ENCODE measurements at regions not wholly inside any gene's neighbourhood (a gene's known extent, or its start where the extent isn't known, plus 50 kb on each side); places are given as distances from the start of the nearest gene placed in this dataset.

DNA sequence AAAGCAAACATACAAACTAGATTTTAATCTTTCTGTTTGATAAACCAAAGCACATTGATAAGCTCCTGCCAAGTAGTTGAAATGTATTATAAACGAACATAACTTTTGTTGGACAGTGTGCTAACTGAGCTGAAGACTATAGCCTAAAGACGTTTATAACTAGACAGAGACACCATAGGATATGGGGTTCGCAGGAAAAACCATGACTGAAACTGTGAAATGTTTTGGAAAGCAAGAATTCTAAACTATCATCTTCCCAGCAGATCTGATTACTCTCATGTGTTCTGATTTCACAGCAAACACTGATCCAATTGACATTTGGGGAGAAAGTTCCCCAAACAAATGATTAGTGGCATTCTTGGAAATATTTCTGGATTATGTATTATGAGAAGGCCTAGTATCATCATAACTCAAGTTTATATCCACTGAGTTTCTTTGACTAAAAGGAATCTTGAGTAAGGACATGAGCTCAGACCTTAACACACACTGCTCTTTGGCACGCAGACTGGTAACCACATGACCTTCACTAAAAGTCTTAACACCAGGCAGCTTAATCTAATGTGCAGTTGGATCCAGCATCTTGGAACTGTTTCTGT is 375.2 kb downstream of the ZNF608 start:
- Mint-ChIP-seq H3K9me3 (peaks cover 6% of the 10 kb centered on the region), H3K4me1 (no peaks in the 10 kb centered on the region), H3K27ac (no peak overlapping the region), H3K36me3 (no peaks in the 10 kb centered on the region), H3K4me3 (no peak overlapping the region), H3K27me3 (no peaks in the 10 kb centered on the region)
- no peak for ATAC-seq (ENCODE audit: low read depth)
- no peak for DNase-seq (ENCODE audit: low spot score in 2 of 2)

DNA sequence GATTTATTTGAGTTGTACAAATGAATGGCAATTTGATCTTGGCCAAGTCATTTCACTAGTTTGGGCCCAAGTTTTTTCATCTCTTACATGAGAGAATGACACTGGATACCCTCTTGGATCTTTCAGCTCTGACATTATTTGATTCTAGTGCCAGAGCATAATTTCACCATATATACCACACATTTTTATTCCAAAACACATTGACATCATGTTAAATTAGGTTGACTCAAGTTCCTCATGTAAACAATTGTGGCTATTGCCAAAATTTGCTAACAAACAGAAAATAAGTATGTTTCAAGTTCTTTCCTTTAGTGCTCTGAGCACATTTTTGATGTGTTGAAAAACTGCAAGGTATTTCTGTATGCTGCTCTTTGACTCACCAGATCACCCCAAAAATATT is 375.8 kb downstream of the ZNF608 start:
- no peaks in the 10 kb centered on the region for H3K27me3 Mint-ChIP-seq
- no peaks in the 10 kb centered on the region for H3K4me1 Mint-ChIP-seq
- H3K4me3 Mint-ChIP-seq: no peak overlapping the region
- DNase-seq (ENCODE audit: low spot score in 2 of 2) (no peak), ATAC-seq (ENCODE audit: low read depth) (no peak)
- H3K36me3 Mint-ChIP-seq: no peaks in the 10 kb centered on the region
- no peak overlapping the region for H3K27ac Mint-ChIP-seq
- H3K9me3 Mint-ChIP-seq: peaks cover 5% of the 10 kb centered on the region

DNA sequence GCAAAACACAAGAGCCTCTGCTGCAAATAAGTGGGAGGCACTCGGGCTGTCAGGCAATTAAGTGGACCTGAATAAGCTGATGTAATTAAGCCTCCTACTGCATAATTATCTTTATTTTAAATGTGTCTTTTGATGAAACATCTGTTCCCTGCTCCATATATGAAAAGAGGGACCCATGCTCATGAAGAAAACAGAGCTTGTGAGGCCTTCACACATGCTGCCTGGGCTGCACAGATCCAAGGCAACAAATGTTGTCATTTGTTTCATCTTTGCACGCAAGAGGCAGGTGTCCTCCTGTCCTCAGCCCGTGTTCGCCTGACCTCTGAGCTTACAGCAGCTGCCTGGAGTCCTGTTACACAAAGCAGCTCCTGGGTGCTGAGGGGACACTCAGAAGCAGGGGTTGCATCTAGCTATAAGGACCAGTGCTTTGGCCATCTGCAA is 381.1 kb downstream of the ZNF608 start:
- Mint-ChIP-seq H3K27ac (no peak overlapping the region), H3K9me3 (peaks cover 6% of the 10 kb centered on the region), H3K27me3 (no peaks in the 10 kb centered on the region), H3K36me3 (no peaks in the 10 kb centered on the region), H3K4me1 (no peaks in the 10 kb centered on the region), H3K4me3 (no peak overlapping the region)
- ATAC-seq (ENCODE audit: low read depth): no peak
- no peak for DNase-seq (ENCODE audit: low spot score in 2 of 2)

DNA sequence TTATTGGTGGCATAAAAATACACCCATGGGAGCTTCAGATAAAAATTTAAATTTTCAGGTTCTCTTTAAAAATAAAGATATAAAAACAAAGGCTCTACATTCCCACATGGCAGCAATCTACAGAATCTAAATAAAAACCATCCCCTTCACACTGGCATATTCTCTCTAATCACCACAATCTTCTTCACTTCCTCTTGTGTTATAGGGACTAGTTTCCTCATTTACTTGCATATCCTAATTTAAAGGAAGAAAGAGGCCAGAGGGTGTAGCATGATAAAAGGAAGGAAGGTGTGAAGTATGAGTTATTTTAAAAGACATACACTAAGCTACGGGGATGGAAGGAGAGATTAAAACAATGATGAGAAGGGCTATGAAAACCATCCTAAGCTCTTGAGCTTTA is 390.5 kb downstream of the ZNF608 start:
- peaks cover 10% of the 10 kb centered on the region for H3K4me1 Mint-ChIP-seq
- H3K36me3 Mint-ChIP-seq: no peaks in the 10 kb centered on the region
- peaks cover 2% of the 10 kb centered on the region for H3K9me3 Mint-ChIP-seq
- DNase-seq (ENCODE audit: low spot score in 2 of 2): no peak
- no peak for ATAC-seq (ENCODE audit: low read depth)
- no peaks in the 10 kb centered on the region for H3K27me3 Mint-ChIP-seq
- H3K4me3 Mint-ChIP-seq: no peak overlapping the region
- no peak overlapping the region for H3K27ac Mint-ChIP-seq

DNA sequence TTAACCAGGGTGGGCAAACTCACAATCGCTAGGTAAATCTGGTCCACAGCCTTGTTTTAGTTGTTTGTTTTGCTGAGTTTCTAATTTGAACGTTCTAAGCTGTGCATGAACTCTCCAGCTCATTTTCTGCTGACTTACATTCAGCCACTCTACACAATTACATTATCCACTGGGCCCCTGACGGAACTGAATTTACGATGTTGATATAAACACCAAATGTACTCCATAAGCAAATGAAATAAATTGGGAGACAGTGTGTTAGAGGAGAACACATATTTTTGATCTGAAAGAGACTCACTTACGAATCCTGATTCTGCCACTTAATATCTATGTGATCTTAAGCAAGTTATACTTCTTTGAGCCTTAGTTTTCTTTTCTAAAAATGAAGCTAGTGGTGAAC is 393.4 kb downstream of the ZNF608 start:
- Mint-ChIP-seq H3K4me1 (peaks cover 10% of the 10 kb centered on the region), H3K9me3 (peaks cover 2% of the 10 kb centered on the region), H3K4me3 (no peak overlapping the region), H3K36me3 (no peaks in the 10 kb centered on the region), H3K27ac (no peak overlapping the region), H3K27me3 (no peaks in the 10 kb centered on the region)
- ATAC-seq (ENCODE audit: low read depth) (no peak), DNase-seq (ENCODE audit: low spot score in 2 of 2) (no peak)

DNA sequence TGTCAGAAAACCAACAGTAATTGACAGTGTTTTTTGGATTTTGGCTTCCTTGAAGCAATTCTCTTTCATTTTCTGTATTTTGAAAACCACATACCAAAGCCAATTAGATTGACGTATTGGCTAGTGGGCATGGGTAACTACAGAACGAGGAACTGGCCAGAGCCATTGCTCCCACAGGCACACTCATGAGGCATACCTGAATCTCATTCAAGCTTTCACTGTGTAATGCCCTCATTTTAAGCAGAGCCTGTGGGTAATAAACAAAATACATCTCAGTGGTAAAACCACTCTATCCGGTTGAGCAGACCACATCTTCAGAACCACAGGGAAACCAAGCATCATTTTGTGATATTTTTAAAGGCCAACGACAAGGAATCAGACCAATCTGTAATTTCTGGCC is 394.1 kb downstream of the ZNF608 start:
- Mint-ChIP-seq H3K27ac (no peak overlapping the region), H3K36me3 (no peaks in the 10 kb centered on the region), H3K4me1 (peaks cover 10% of the 10 kb centered on the region), H3K4me3 (no peak overlapping the region), H3K9me3 (peaks cover 2% of the 10 kb centered on the region), H3K27me3 (no peaks in the 10 kb centered on the region)
- ATAC-seq (ENCODE audit: low read depth) (no peak), DNase-seq (ENCODE audit: low spot score in 2 of 2) (no peak)

DNA sequence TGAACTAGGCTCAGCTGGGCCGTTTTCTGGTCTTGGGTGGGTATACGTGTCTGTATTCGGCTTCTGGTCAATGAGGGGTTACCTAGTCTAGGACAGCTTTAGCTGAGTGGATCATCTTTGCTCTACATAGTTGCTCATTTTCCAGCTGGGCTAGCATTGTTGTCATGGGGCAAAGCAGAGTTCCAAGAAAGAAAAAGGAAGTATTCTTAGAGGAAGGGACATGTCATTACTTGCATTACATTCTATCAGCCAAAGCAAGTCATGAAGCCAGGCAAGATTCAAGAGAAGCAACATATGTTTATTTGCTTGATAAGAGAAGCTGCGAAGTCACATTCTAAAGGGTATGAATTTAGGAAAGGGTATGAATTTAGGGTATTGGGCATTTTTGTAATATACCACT is 396.5 kb downstream of the ZNF608 start:
- ATAC-seq (ENCODE audit: low read depth): no peak
- Mint-ChIP-seq H3K36me3 (no peaks in the 10 kb centered on the region), H3K4me3 (no peak overlapping the region), H3K4me1 (peaks cover 3% of the 10 kb centered on the region), H3K27ac (no peak overlapping the region), H3K9me3 (peaks cover 2% of the 10 kb centered on the region), H3K27me3 (no peaks in the 10 kb centered on the region)
- no peak for DNase-seq (ENCODE audit: low spot score in 2 of 2)

DNA sequence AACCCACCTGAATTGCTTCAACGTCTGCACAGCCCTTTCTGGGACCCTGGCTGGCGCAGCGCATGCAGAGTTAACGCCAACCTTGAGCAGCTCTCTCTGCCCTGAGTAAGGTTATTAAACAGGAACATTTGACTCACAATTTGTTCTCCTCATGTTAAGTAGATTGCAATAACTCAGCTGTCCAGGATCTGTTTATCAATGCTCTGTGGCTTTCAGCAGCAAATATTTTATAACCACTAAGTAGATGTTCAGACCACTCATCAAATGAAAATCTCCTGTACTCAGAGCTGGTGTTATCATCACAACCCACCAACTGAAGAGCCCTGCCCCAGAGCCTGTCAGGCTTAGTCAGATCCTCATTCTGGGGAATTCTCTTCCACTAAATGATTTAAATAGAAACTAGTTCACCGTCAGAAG is 403.0 kb downstream of the ZNF608 start:
- Mint-ChIP-seq H3K27me3 (no peaks in the 10 kb centered on the region), H3K27ac (no peak overlapping the region), H3K36me3 (no peaks in the 10 kb centered on the region), H3K4me1 (no peaks in the 10 kb centered on the region), H3K4me3 (no peak overlapping the region), H3K9me3 (no peaks in the 10 kb centered on the region)
- DNase-seq (ENCODE audit: low spot score in 2 of 2): no peak
- ATAC-seq (ENCODE audit: low read depth): no peak

DNA sequence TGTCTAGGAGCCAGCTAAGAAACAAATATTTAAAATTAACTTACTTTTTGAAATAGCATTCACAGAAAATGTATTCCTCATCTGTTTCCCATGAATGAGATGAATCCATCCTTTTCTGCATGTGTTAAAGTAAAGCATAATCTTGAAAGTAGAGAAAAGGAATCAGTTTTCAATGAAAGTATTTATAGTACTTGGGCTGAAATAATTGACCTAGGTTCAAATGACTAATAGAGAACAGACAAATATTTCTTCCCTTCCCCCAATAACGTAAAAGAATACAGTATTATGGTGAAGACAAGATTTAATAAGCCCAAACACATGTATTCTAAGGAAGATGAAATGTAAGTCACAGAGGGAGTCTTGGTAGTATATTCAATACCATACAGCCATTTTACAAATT is 403.5 kb downstream of the ZNF608 start:
- Mint-ChIP-seq H3K27me3 (no peaks in the 10 kb centered on the region), H3K27ac (no peak overlapping the region), H3K9me3 (peaks cover 1% of the 10 kb centered on the region), H3K4me3 (no peak overlapping the region), H3K36me3 (no peaks in the 10 kb centered on the region), H3K4me1 (no peaks in the 10 kb centered on the region)
- ATAC-seq (ENCODE audit: low read depth): no peak
- DNase-seq (ENCODE audit: low spot score in 2 of 2): no peak

DNA sequence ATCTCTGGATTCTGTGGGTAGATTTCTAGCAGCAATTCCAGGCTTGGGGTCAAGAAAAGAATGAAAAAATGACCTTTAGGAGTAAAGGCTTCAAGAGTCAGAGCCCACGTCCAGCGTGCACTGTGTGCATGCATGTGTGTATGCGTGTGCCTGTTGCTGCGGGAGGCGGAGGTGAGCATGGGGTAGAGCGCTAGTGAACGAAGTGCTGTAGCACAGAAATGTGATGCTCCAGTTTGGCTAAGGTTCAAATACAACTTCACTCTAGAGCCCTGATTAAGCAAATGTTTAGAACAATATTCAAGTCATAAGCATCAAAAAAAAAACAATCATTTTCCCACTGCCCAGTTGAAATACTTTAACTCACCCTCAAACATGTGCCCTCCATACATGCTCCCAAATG is 403.9 kb downstream of the ZNF608 start:
- Mint-ChIP-seq H3K27me3 (no peaks in the 10 kb centered on the region), H3K36me3 (no peaks in the 10 kb centered on the region), H3K9me3 (peaks cover 1% of the 10 kb centered on the region), H3K4me3 (no peak overlapping the region), H3K27ac (no peak overlapping the region), H3K4me1 (no peaks in the 10 kb centered on the region)
- DNase-seq (ENCODE audit: low spot score in 2 of 2) (no peak), ATAC-seq (ENCODE audit: low read depth) (no peak)

DNA sequence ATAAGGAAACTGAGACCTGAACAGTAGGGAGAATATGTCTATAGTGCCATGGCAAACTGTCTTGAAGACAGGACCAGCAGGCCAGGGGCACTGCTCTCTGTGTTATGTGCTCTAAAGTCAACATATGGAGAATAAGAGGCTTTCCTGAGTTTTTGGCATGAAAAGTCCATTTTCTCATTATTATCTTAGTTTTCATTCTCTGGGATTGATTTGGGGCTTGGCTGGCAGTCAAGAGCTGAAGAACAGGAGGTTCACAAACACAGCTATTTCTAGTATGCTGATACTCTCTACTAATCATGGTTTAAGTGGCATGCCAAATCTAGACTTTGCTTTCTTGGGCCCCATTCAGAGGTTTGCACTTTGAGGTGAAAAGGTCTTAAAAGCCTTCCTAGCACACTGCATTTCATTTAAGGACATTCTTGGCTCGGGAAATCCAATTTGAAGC is 404.4 kb downstream of the ZNF608 start:
- no peak overlapping the region for H3K27ac Mint-ChIP-seq
- no peaks in the 10 kb centered on the region for H3K36me3 Mint-ChIP-seq
- H3K4me3 Mint-ChIP-seq: no peak overlapping the region
- H3K27me3 Mint-ChIP-seq: no peaks in the 10 kb centered on the region
- peaks cover 1% of the 10 kb centered on the region for H3K9me3 Mint-ChIP-seq
- DNase-seq (ENCODE audit: low spot score in 2 of 2): no peak
- no peak for ATAC-seq (ENCODE audit: low read depth)
- H3K4me1 Mint-ChIP-seq: no peaks in the 10 kb centered on the region

DNA sequence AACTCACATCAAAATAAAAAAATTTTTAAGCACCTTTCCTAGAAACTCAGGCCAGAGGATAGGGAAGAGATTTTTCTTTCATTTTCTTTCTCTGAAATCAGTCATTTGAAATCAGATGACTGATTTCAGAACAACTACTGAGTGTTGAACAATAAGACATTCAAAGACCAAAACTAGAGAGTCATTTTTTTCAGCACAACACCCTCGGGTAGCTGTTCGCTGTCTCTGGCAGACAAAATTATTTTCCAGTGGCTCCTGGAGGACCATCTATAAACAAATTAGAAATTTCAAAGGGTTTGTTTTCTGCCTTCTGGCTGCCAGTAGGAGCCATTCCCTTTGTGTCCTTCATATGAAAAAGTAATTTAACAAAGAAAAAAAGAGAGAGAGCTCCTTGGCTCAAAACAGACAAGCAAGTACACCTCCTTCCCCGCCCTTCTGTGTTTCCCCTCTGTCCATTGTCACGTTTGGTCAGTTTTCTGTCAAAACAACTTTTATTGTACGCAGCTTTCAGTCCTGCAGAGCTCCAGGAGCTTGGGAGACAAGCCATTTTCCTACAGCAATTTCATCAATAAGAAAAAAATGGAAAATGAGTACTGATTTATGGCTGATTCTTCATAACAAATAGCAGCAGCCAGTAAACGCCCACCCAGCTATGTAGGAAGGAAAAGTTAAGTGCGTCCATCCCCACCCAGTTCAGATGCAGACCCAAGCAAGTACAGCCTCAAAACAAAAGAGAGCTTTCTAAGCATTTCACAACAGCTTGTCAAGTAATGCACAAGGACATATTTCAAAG is 405.2 kb downstream of the ZNF608 start:
- Mint-ChIP-seq H3K27me3 (no peaks in the 10 kb centered on the region), H3K4me1 (no peaks in the 10 kb centered on the region), H3K27ac (no peak overlapping the region), H3K4me3 (no peak overlapping the region), H3K36me3 (no peaks in the 10 kb centered on the region), H3K9me3 (peaks cover 1% of the 10 kb centered on the region)
- no peak for DNase-seq (ENCODE audit: low spot score in 2 of 2)
- ATAC-seq (ENCODE audit: low read depth): no peak

DNA sequence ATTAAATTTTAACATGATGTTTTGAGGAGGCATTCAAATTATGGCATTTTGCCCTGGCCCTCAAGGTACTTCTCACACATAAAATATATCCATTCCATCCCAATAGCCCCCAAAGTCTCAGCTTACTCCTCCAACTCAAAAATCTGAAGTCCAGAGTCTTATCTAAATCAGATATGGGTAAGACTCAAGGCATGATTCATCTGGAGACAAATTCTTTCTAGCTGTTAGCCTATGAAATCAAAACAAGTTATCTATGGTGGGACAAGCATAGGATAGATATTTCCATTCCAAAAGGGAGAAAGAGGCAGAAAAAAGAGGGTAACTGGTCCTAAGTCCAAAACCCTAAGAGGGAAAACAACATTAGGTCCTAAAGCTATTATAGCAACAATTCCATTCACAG is 408.4 kb downstream of the ZNF608 start:
- ATAC-seq (ENCODE audit: low read depth) (no peak), DNase-seq (ENCODE audit: low spot score in 2 of 2) (no peak)
- no peak overlapping the region for H3K4me3 Mint-ChIP-seq
- peaks cover 1% of the 10 kb centered on the region for H3K9me3 Mint-ChIP-seq
- no peaks in the 10 kb centered on the region for H3K36me3 Mint-ChIP-seq
- H3K27ac Mint-ChIP-seq: no peak overlapping the region
- H3K4me1 Mint-ChIP-seq: no peaks in the 10 kb centered on the region
- no peaks in the 10 kb centered on the region for H3K27me3 Mint-ChIP-seq

DNA sequence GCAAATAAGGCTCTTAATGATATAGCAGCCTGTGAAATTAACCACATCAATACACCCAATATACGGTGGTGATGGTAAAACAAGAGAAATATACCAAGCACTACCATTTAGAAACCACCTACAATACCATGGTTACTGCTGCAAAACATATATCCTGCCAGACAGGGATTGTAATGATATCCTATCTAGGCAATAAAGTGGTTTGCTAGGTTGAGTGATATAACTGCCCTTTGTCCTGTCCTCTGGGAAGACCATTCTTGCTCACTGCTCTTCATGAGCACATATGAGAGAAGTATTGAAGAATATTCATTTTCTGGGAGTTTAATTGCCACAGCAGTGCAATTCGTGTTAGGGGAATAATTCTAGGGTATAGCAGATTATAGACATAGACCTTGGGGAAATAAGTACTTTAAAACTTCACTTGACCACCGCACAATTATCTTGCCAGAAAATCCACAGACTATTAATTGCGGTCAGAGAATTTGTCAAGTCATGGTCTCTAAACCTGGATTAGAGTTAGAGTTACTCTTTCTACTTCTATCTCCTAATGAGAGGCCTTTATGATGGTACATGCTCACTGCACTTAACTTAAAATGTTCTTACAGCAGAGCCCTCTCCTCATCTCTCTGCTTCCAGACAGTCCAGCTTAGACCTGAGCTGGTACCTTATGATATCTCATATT is 413.0 kb downstream of the ZNF608 start:
- no peaks in the 10 kb centered on the region for H3K27me3 Mint-ChIP-seq
- no peaks in the 10 kb centered on the region for H3K4me1 Mint-ChIP-seq
- no peak overlapping the region for H3K27ac Mint-ChIP-seq
- ATAC-seq (ENCODE audit: low read depth) (no peak), DNase-seq (ENCODE audit: low spot score in 2 of 2) (no peak)
- H3K36me3 Mint-ChIP-seq: peaks cover 2% of the 10 kb centered on the region
- H3K9me3 Mint-ChIP-seq: peaks cover 3% of the 10 kb centered on the region
- H3K4me3 Mint-ChIP-seq: no peak overlapping the region
